A549 (cell line): ENCODE measurements at regions not wholly inside any gene's neighbourhood (a gene's known extent, or its start where the extent isn't known, plus 50 kb on each side); places are given as distances from the start of the nearest gene placed in this dataset.

Experiments
- CHD2 ChIP-seq: fragments of 150-350 bp; IDR thresholded peaks from 2 replicates; pipeline ENCODE4 v1.6.1; 2014; ENCODE audit warnings: low read length; ENCODE audit not compliant: partially characterized antibody
- EP300 ChIP-seq, 2 experiments: fragments of >200 bp; sonication (Bioruptor Twin); formaldehyde crosslinking; IDR thresholded peaks; 2 replicates in 1 of 2; 3 replicates in 1 of 2; pipeline ENCODE4 v1.6.1; 2016 to 2017
- POLR2A ChIP-seq: IDR thresholded peaks from 2 replicates; pipeline ENCODE4 v1.6.1; 2012; ENCODE audit warnings: mild to moderate bottlenecking, low read length
- POLR2AphosphoS2 ChIP-seq: conservative IDR thresholded peaks from 2 replicates; pipeline ENCODE4 v1.6.1; 2012; ENCODE audit warnings: low read length, improper control_type of control experiment, inconsistent platforms

GRCh38 chr21:16309250-16309971, 579.6 kb downstream of the USP25 start:
- TF ChIP-seq CHD2 (no peak), EP300 (IDR thresholded peaks at IDR 0.05) (no peak), POLR2A (no peak), POLR2AphosphoS2 (no peak)
